22Rv1 (cell line): ENCODE measurements at regions not wholly inside any gene's neighbourhood (a gene's known extent, or its start where the extent isn't known, plus 50 kb on each side); places are given as distances from the start of the nearest gene placed in this dataset.

Experiments
- CTCF ChIP-seq: fragments of 450-650 bp; IDR thresholded peaks from 2 replicates; pipeline ENCODE4 v1.5.1; 2017; ENCODE audit warnings: mild to moderate bottlenecking
- ZFX ChIP-seq: fragments of 450-650 bp; IDR thresholded peaks from 2 replicates; pipeline ENCODE4 v1.6.1; 2017; ENCODE audit warnings: antibody characterized with exemption, borderline replicate concordance

DNA sequence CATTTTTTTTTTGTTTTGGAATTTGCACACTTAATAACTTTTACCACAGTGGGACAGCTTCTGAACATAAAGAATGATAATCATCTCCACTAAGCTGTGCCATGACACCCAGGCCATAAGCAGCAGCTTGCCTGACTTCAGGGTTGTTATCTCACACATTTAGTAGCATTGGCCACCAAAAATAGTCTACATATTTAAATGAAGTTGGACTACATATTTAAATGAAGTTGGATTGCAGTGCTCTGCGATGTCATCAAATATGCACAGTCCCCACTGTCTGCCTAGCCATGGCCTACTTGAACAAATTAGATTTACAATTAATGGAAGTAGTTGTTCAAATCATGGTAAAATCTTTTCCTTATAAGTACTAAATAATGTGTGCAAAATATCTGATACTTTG lies 101.0 kb downstream of the KLRB1 start:
- no peak for TF ChIP-seq CTCF
- no peak for TF ChIP-seq ZFX
